Liver (tissue), 8 donors: ENCODE measurements at regions not wholly inside any gene's neighbourhood (a gene's known extent, or its start where the extent isn't known, plus 50 kb on each side); places are given as distances from the start of the nearest gene placed in this dataset.

ENCODE experiments used
- DNase-seq: peaks from one replicate; pipeline ENCODE4 v3.0.0-alpha.2; 2017; ENCODE audit warnings: low spot score
- H3K27ac ChIP-seq, 2 donors: one replicate each; pipeline ENCODE4 v1.7.0; 2013; ENCODE audit warnings: inconsistent platforms in 2 of 2, low read length in 2 of 2, control low read depth in 1 of 2, low read depth in 1 of 2, mild to moderate bottlenecking in 1 of 2
- H3K27me3 ChIP-seq, 4 donors: one replicate each; pipeline versions ENCODE4 v1.6.1 to v1.7.0; 2013; ENCODE audit warnings: low read length in 3 of 4, inconsistent platforms in 1 of 4, mild to moderate bottlenecking in 1 of 4, moderate library complexity in 1 of 4; ENCODE audit not compliant: control insufficient read depth in 4 of 4, insufficient read depth in 4 of 4
- H3K36me3 ChIP-seq, 4 donors: one replicate each; pipeline versions ENCODE4 v1.6.1 to v1.7.0; 2013; ENCODE audit warnings: low read length in 3 of 4, mild to moderate bottlenecking in 3 of 4, low read depth in 1 of 4, moderate library complexity in 1 of 4; ENCODE audit not compliant: control insufficient read depth in 4 of 4, insufficient read depth in 3 of 4
- H3K4me1 ChIP-seq, 4 donors: one replicate each; pipeline versions ENCODE4 v1.6.1 to v1.7.0; 2013; ENCODE audit warnings: low read length in 3 of 4, mild to moderate bottlenecking in 3 of 4, moderate library complexity in 1 of 4; ENCODE audit not compliant: control insufficient read depth in 4 of 4, insufficient read depth in 4 of 4
- H3K4me3 ChIP-seq, 3 donors: one replicate each; pipeline versions ENCODE4 v1.6.1 to v1.7.0; 2013; ENCODE audit warnings: low read length in 3 of 3, control low read depth in 1 of 3, low read depth in 1 of 3, mild to moderate bottlenecking in 1 of 3
- H3K9ac ChIP-seq, 2 donors: one replicate each; pipeline ENCODE4 v1.7.0; 2013; ENCODE audit warnings: low read length in 2 of 2, mild to moderate bottlenecking in 2 of 2, moderate library complexity in 2 of 2, control low read depth in 1 of 2, low read depth in 1 of 2
- H3K9me3 ChIP-seq, 4 donors: one replicate each; pipeline versions ENCODE4 v1.6.1 to v1.7.0; 2013; ENCODE audit warnings: low read length in 3 of 4; ENCODE audit not compliant: control insufficient read depth in 4 of 4
- FOXA1 ChIP-seq: IDR thresholded peaks from 2 replicates; pipeline ENCODE4 v1.6.1; 2016; ENCODE audit warnings: antibody characterized with exemption
- FOXA2 ChIP-seq: IDR thresholded peaks from 2 replicates; pipeline ENCODE4 v1.6.1; 2016; ENCODE audit warnings: antibody characterized with exemption
- GABPA ChIP-seq, 2 donors: IDR thresholded peaks in 1 of 2; conservative IDR thresholded peaks in 1 of 2; 2 replicates each; pipeline ENCODE4 v1.6.1; 2016; ENCODE audit warnings: antibody characterized with exemption in 2 of 2, mild to moderate bottlenecking in 1 of 2, moderate library complexity in 1 of 2
- HNF4A ChIP-seq, 2 donors: conservative IDR thresholded peaks; 2 replicates each; pipeline ENCODE4 v1.6.1; 2016; ENCODE audit warnings: antibody characterized with exemption in 2 of 2, mild to moderate bottlenecking in 2 of 2
- NR2F2 ChIP-seq: IDR thresholded peaks from 2 replicates; pipeline ENCODE4 v1.6.1; 2016; ENCODE audit warnings: antibody characterized with exemption
- RAD21 ChIP-seq, 2 donors: IDR thresholded peaks; 2 replicates each; pipeline ENCODE4 v1.6.1; 2016; ENCODE audit warnings: antibody characterized with exemption in 2 of 2, mild to moderate bottlenecking in 2 of 2
- TAF1 ChIP-seq: conservative IDR thresholded peaks from 2 replicates; pipeline ENCODE4 v1.6.1; 2016; ENCODE audit warnings: antibody characterized with exemption, mild to moderate bottlenecking
- WGBS: extraction: QIAGEN DNeasy Blood & Tissue Kit; methylation state at CpG from one replicate; pipeline ENCODE4 v1.1.7; 2013; 5-methylcytosine and 5-hydroxymethylcytosine counted together
- TF ChIP-seq, protein P1 (sequence below): IDR thresholded peaks from 2 replicates; pipeline ENCODE4 v1.6.1; 2016; ENCODE audit warnings: antibody characterized with exemption, mild to moderate bottlenecking
- TF ChIP-seq, protein P2 (sequence below): IDR thresholded peaks from 2 replicates; pipeline ENCODE4 v1.6.1; 2016; ENCODE audit warnings: antibody characterized with exemption
- TF ChIP-seq, protein P3 (sequence below): IDR thresholded peaks from 2 replicates; pipeline ENCODE4 v1.6.1; 2016; ENCODE audit warnings: antibody characterized with exemption
- TF ChIP-seq, protein P4 (sequence below): IDR thresholded peaks from 2 replicates; pipeline ENCODE4 v1.6.1; 2016; ENCODE audit warnings: antibody characterized with exemption
- TF ChIP-seq, protein P5 (sequence below): fragments of 150-350 bp; IDR thresholded peaks from 2 replicates; pipeline ENCODE4 v1.5.1; 2017; ENCODE audit warnings: improper control_type of control experiment, low read depth, low read length; ENCODE audit not compliant: missing input control
- donor health status: healthy.
- donor health status: healthy.
- donor health status: healthy.
- donor health status: healthy.
- donor health status: healthy.

DNA sequence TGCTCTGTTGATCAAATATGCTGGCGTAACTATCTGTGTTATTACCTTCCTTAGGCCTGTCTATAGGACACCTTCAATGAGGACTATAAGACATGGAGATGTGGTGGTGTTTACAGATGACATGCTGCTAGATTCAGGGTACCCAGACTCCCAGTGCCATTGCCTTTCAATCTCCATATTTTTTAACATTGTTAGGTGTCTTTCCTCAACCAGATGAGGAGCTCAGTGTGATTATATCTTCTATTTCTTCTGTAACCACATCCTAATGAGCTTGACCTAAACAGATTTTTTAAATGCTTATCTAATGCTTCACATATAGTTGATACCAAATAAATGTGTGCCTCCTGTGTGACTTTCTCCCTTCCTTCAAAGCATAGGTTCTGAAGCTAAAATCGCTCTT lies 730.1 kb upstream of the NR2F2 start:
- H3K27me3 ChIP-seq = no peaks in the 10 kb centered on the region
- H3K36me3 ChIP-seq = no peaks in the 10 kb centered on the region
- WGBS = 95% methylated on average over 2 of the region's 2 CpGs
- no peak overlapping the region for H3K27ac ChIP-seq
- TF ChIP-seq FOXA2 = no peak
- no peak overlapping the region for H3K9ac ChIP-seq
- no peaks in the 10 kb centered on the region for H3K9me3 ChIP-seq
- H3K4me1 ChIP-seq = peaks cover 0 to 9% (median 5%) of the 10 kb centered on the region in 4 donors
- DNase-seq = no peak
- H3K4me3 ChIP-seq = no peak overlapping the region

DNA sequence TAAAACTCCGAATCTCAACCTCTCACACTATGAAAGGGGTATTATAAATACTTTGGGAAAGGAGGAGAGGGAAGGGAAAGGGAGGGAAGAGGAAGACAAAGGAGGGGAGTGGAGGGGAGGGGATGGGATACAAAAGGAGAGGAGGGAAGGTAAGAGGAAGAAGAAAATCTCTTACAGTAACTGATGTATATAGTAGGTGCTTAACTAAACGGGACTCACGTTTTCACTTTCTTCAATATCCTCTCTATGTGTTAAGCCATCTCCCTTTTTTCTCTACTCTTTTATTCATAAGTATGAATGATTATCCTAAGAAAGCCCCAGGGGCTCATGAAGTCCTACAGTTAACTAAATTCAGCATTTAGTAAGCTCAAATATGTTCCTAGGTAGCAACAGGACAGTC lies 729.6 kb upstream of the NR2F2 start:
- DNase-seq = no peak
- no peaks in the 10 kb centered on the region for H3K36me3 ChIP-seq
- no peak overlapping the region for H3K4me3 ChIP-seq
- no peaks in the 10 kb centered on the region for H3K9me3 ChIP-seq
- no peaks in the 10 kb centered on the region for H3K27me3 ChIP-seq
- WGBS = 95% methylated on average over 3 of the region's 3 CpGs
- no peak overlapping the region for H3K27ac ChIP-seq
- TF ChIP-seq, protein P1, sequence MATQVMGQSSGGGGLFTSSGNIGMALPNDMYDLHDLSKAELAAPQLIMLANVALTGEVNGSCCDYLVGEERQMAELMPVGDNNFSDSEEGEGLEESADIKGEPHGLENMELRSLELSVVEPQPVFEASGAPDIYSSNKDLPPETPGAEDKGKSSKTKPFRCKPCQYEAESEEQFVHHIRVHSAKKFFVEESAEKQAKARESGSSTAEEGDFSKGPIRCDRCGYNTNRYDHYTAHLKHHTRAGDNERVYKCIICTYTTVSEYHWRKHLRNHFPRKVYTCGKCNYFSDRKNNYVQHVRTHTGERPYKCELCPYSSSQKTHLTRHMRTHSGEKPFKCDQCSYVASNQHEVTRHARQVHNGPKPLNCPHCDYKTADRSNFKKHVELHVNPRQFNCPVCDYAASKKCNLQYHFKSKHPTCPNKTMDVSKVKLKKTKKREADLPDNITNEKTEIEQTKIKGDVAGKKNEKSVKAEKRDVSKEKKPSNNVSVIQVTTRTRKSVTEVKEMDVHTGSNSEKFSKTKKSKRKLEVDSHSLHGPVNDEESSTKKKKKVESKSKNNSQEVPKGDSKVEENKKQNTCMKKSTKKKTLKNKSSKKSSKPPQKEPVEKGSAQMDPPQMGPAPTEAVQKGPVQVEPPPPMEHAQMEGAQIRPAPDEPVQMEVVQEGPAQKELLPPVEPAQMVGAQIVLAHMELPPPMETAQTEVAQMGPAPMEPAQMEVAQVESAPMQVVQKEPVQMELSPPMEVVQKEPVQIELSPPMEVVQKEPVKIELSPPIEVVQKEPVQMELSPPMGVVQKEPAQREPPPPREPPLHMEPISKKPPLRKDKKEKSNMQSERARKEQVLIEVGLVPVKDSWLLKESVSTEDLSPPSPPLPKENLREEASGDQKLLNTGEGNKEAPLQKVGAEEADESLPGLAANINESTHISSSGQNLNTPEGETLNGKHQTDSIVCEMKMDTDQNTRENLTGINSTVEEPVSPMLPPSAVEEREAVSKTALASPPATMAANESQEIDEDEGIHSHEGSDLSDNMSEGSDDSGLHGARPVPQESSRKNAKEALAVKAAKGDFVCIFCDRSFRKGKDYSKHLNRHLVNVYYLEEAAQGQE = no peak
- TF ChIP-seq NR2F2 (no peak), GABPA (IDR thresholded peaks at IDR 0.05 in 1 of 2, conservative IDR thresholded peaks at IDR 0.05 in 1 of 2) (no peak)
- TF ChIP-seq, protein P2, sequence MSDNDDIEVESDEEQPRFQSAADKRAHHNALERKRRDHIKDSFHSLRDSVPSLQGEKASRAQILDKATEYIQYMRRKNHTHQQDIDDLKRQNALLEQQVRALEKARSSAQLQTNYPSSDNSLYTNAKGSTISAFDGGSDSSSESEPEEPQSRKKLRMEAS = no peak
- TF ChIP-seq, protein P3, sequence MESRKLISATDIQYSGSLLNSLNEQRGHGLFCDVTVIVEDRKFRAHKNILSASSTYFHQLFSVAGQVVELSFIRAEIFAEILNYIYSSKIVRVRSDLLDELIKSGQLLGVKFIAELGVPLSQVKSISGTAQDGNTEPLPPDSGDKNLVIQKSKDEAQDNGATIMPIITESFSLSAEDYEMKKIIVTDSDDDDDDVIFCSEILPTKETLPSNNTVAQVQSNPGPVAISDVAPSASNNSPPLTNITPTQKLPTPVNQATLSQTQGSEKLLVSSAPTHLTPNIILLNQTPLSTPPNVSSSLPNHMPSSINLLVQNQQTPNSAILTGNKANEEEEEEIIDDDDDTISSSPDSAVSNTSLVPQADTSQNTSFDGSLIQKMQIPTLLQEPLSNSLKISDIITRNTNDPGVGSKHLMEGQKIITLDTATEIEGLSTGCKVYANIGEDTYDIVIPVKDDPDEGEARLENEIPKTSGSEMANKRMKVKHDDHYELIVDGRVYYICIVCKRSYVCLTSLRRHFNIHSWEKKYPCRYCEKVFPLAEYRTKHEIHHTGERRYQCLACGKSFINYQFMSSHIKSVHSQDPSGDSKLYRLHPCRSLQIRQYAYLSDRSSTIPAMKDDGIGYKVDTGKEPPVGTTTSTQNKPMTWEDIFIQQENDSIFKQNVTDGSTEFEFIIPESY = no peak
- peaks cover 0 to 9% (median 5%) of the 10 kb centered on the region in 4 donors for H3K4me1 ChIP-seq
- H3K9ac ChIP-seq = no peak overlapping the region

DNA sequence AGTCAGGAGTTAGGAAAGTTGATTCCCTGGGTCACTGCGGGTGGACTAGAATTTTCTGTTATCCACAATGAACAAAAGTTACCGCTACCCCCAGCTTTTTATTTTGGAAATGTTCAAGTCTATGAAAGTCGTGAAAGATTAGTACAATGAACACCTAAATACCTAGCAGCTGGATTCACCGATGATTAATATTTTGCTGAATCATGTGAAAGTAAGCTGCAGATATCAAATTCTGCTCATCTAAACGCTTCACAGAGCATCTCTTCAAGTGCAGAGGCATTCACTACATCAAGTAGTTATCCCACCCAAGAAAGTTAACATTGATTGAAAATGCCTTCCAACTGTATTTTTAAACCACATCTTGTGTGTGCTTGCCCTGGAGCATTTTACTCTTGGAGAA lies 729.0 kb upstream of the NR2F2 start:
- Histone ChIP-seq H3K27ac (no peak overlapping the region), H3K36me3 (no peaks in the 10 kb centered on the region), H3K27me3 (no peaks in the 10 kb centered on the region), H3K4me1 (peaks cover 0 to 9% (median 5%) of the 10 kb centered on the region in 4 donors), H3K9me3 (no peaks in the 10 kb centered on the region), H3K4me3 (no peak overlapping the region), H3K9ac (no peak overlapping the region)
- 92% methylated on average over 5 of the region's 5 CpGs for WGBS
- DNase-seq = no peak
- TF ChIP-seq, protein P4, sequence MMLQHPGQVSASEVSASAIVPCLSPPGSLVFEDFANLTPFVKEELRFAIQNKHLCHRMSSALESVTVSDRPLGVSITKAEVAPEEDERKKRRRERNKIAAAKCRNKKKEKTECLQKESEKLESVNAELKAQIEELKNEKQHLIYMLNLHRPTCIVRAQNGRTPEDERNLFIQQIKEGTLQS = no peak
- TF ChIP-seq HNF4A (conservative IDR thresholded peaks at IDR 0.05) (no peak), RAD21 (IDR thresholded peaks at IDR 0.05) (no peak), TAF1 (no peak), GABPA (IDR thresholded peaks at IDR 0.05 in 1 of 2, conservative IDR thresholded peaks at IDR 0.05 in 1 of 2) (no peak), FOXA1 (no peak)
- TF ChIP-seq, protein P5, sequence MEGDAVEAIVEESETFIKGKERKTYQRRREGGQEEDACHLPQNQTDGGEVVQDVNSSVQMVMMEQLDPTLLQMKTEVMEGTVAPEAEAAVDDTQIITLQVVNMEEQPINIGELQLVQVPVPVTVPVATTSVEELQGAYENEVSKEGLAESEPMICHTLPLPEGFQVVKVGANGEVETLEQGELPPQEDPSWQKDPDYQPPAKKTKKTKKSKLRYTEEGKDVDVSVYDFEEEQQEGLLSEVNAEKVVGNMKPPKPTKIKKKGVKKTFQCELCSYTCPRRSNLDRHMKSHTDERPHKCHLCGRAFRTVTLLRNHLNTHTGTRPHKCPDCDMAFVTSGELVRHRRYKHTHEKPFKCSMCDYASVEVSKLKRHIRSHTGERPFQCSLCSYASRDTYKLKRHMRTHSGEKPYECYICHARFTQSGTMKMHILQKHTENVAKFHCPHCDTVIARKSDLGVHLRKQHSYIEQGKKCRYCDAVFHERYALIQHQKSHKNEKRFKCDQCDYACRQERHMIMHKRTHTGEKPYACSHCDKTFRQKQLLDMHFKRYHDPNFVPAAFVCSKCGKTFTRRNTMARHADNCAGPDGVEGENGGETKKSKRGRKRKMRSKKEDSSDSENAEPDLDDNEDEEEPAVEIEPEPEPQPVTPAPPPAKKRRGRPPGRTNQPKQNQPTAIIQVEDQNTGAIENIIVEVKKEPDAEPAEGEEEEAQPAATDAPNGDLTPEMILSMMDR = no peak
- TF ChIP-seq, protein P3 = no peak
